ENCODE measurements at regions not wholly inside any gene's neighbourhood (a gene's known extent, or its start where the extent isn't known, plus 50 kb on each side); places are given as distances from the start of the nearest gene placed in this dataset.

DNA sequence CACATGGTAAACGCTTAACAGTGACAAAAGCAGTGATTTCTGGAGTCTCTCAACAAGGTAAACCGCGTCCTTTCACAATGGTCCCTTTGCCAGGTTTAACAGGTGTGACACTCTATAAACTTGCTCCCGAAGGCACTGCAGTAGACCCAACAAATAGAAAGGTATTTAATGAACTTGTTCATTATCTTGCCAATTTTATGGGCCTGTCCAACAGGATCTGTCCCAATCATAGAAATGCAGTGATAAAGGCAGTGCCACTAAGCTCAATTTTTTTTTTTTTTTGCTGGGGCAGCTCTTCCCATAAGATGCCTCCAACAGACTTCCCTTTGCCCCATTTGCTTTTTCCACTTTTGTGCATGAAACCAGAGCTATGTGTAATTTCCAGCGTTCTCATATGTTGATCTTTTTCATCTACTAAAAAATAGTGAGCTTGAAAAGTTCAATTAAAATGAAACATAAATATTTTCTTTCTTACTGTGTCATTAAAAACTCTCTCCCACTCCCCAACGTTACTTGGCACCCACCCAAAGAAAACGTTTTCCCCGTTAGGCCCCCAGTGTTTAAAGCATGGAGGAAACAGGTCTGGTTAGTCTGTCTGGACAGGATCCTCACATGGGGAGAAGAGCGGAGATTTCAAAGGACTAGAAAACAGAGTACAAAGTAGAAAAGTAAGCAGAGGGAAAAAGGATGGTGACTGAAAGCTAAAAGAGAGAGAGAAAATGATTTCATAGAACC, 80.9 kb upstream of the SPATA31D4 start:
- H3K9me3 Mint-ChIP-seq, result no peaks in the 10 kb centered on the region
- POLR2A ChIA-PET, result interaction anchor here (0.6 to 1.1 kb wide), 2 partner anchors 16 to 18 kb away, joined by 3 read pairs; no protein-coding TSS in a partner anchor
- DNase-seq (ENCODE audit: low spot score) (no peak), ATAC-seq (no peak)
- no peak overlapping the region for H3K4me3 Mint-ChIP-seq
- no peaks in the 10 kb centered on the region for H3K27me3 Mint-ChIP-seq (ENCODE audit: low read depth)
- H3K4me1 Mint-ChIP-seq, result peaks cover 17% of the 10 kb centered on the region
- H3K36me3 Mint-ChIP-seq, result no peaks in the 10 kb centered on the region
- CTCF ChIA-PET, result interaction anchor here (0.7 kb wide), 1 partner anchor 10 kb away, joined by 3 read pairs; no protein-coding TSS in a partner anchor
- no peak overlapping the region for H3K27ac Mint-ChIP-seq
- TF ChIP-seq MLX (CRISPR knock-in tag; IDR thresholded peaks at IDR 0.05) (no peak), ZBTB43 (CRISPR knock-in tag; IDR thresholded peaks at IDR 0.05) (no peak), ZNF671 (CRISPR knock-in tag; IDR thresholded peaks at IDR 0.05) (no peak), CTCF (IDR thresholded peaks at IDR 0.05) (no peak), NR3C1 (CRISPR knock-in tag; conservative IDR thresholded peaks at IDR 0.05; ENCODE audit: low read depth) (no peak), ZNF138 (CRISPR knock-in tag; conservative IDR thresholded peaks at IDR 0.05) (no peak), ZMAT4 (CRISPR knock-in tag; IDR thresholded peaks at IDR 0.05) (no peak), TEAD1 (CRISPR knock-in tag; IDR thresholded peaks at IDR 0.05) (no peak), ZNF317 (CRISPR knock-in tag; IDR thresholded peaks at IDR 0.05; ENCODE audit: borderline replicate concordance, low read depth) (no peak), KAT7 (CRISPR knock-in tag; IDR thresholded peaks at IDR 0.05; ENCODE audit: borderline replicate concordance) (no peak)
- TF ChIP-seq, protein P1, sequence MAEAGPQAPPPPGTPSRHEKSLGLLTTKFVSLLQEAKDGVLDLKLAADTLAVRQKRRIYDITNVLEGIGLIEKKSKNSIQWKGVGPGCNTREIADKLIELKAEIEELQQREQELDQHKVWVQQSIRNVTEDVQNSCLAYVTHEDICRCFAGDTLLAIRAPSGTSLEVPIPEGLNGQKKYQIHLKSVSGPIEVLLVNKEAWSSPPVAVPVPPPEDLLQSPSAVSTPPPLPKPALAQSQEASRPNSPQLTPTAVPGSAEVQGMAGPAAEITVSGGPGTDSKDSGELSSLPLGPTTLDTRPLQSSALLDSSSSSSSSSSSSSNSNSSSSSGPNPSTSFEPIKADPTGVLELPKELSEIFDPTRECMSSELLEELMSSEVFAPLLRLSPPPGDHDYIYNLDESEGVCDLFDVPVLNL (CRISPR knock-in tag; IDR thresholded peaks at IDR 0.05; ENCODE audit: borderline replicate concordance, low read depth), result no peak
- TF ChIP-seq, protein P2, sequence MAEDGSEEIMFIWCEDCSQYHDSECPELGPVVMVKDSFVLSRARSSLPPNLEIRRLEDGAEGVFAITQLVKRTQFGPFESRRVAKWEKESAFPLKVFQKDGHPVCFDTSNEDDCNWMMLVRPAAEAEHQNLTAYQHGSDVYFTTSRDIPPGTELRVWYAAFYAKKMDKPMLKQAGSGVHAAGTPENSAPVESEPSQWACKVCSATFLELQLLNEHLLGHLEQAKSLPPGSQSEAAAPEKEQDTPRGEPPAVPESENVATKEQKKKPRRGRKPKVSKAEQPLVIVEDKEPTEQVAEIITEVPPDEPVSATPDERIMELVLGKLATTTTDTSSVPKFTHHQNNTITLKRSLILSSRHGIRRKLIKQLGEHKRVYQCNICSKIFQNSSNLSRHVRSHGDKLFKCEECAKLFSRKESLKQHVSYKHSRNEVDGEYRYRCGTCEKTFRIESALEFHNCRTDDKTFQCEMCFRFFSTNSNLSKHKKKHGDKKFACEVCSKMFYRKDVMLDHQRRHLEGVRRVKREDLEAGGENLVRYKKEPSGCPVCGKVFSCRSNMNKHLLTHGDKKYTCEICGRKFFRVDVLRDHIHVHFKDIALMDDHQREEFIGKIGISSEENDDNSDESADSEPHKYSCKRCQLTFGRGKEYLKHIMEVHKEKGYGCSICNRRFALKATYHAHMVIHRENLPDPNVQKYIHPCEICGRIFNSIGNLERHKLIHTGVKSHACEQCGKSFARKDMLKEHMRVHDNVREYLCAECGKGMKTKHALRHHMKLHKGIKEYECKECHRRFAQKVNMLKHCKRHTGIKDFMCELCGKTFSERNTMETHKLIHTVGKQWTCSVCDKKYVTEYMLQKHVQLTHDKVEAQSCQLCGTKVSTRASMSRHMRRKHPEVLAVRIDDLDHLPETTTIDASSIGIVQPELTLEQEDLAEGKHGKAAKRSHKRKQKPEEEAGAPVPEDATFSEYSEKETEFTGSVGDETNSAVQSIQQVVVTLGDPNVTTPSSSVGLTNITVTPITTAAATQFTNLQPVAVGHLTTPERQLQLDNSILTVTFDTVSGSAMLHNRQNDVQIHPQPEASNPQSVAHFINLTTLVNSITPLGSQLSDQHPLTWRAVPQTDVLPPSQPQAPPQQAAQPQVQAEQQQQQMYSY (CRISPR knock-in tag; IDR thresholded peaks at IDR 0.05), result no peak
- TF ChIP-seq, protein P3, sequence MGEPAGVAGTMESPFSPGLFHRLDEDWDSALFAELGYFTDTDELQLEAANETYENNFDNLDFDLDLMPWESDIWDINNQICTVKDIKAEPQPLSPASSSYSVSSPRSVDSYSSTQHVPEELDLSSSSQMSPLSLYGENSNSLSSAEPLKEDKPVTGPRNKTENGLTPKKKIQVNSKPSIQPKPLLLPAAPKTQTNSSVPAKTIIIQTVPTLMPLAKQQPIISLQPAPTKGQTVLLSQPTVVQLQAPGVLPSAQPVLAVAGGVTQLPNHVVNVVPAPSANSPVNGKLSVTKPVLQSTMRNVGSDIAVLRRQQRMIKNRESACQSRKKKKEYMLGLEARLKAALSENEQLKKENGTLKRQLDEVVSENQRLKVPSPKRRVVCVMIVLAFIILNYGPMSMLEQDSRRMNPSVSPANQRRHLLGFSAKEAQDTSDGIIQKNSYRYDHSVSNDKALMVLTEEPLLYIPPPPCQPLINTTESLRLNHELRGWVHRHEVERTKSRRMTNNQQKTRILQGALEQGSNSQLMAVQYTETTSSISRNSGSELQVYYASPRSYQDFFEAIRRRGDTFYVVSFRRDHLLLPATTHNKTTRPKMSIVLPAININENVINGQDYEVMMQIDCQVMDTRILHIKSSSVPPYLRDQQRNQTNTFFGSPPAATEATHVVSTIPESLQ (CRISPR knock-in tag; IDR thresholded peaks at IDR 0.05), result no peak
- TF ChIP-seq, protein P4, sequence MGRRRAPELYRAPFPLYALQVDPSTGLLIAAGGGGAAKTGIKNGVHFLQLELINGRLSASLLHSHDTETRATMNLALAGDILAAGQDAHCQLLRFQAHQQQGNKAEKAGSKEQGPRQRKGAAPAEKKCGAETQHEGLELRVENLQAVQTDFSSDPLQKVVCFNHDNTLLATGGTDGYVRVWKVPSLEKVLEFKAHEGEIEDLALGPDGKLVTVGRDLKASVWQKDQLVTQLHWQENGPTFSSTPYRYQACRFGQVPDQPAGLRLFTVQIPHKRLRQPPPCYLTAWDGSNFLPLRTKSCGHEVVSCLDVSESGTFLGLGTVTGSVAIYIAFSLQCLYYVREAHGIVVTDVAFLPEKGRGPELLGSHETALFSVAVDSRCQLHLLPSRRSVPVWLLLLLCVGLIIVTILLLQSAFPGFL (CRISPR knock-in tag; IDR thresholded peaks at IDR 0.05; ENCODE audit: borderline replicate concordance), result no peak

All from WTC11 (cell line).